IMR-90 (cell line): ENCODE measurements at regions not wholly inside any gene's neighbourhood (a gene's known extent, or its start where the extent isn't known, plus 50 kb on each side); places are given as distances from the start of the nearest gene placed in this dataset.

Source experiments
- ATAC-seq: fragments of 200-7000 bp; cut with Tn5 transposase; 2 replicates; pipeline ENCODE4 v1.9.1; 2020; ENCODE audit warnings: low read depth, mild to moderate bottlenecking, moderate library complexity
- BruUV-seq: library from RNA; stranded (reverse); fragments of 400-500 nt; replicated peaks from 2 replicates; lab custom pipeline; 2021; lab: Mats Ljungman, UMichigan
- CTCF ChIA-PET: fragments of 300-600 bp; formaldehyde crosslinking; extraction: SDS; loops from one replicate; lab custom pipeline; 2021; ENCODE audit warnings: antibody characterized with exemption; lab: Yijun Ruan, JAX
- POLR2A ChIA-PET: fragments of 300-600 bp; sonication (Branson Sonifier 250); formaldehyde crosslinking; loops from one replicate; lab custom pipeline; 2022; ENCODE audit warnings: antibody characterized with exemption; ENCODE audit not compliant: unreplicated experiment; lab: Charles Lee
- DNase-seq: peaks from one replicate; pipeline ENCODE4 v3.0.0; 2013
- H2AFZ ChIP-seq: replicated peaks from 2 replicates; pipeline ENCODE3; 2013; ENCODE audit warnings: low read length, mild to moderate bottlenecking; ENCODE audit not compliant: poor library complexity
- H2AK5ac ChIP-seq: 2 replicates; pipeline ENCODE4 v1.6.1; 2013; ENCODE audit warnings: low read depth, low read length, inconsistent platforms
- H2AK9ac ChIP-seq: replicated peaks from 2 replicates; pipeline ENCODE3; 2013; ENCODE audit warnings: mild to moderate bottlenecking, low read depth, low read length, moderate library complexity; ENCODE audit not compliant: poor library complexity
- H2BK120ac ChIP-seq: 2 replicates; pipeline ENCODE4 v1.6.1; 2013; ENCODE audit warnings: low read depth, low read length, inconsistent platforms
- H2BK15ac ChIP-seq: 3 replicates; pipeline ENCODE4 v1.6.1; 2013; ENCODE audit warnings: low read depth, low read length, inconsistent platforms
- H2BK20ac ChIP-seq: 2 replicates; pipeline ENCODE4 v1.6.1; 2013; ENCODE audit warnings: low read depth, mild to moderate bottlenecking, inconsistent platforms, low read length, moderate library complexity
- H2BK5ac ChIP-seq: 2 replicates; pipeline ENCODE4 v1.6.1; 2013; ENCODE audit warnings: mild to moderate bottlenecking, low read depth, low read length, inconsistent platforms; ENCODE audit not compliant: poor library complexity, severe bottlenecking
- H3K14ac ChIP-seq: replicated peaks from 2 replicates; pipeline ENCODE4 v1.6.1; 2013; ENCODE audit warnings: low read depth, low read length, inconsistent platforms
- H3K18ac ChIP-seq: 2 replicates; pipeline ENCODE4 v1.6.1; 2013; ENCODE audit warnings: low read depth, low read length, control low read depth
- H3K23ac ChIP-seq: 2 replicates; pipeline ENCODE4 v1.6.1; 2013; ENCODE audit warnings: low read depth, low read length, inconsistent platforms
- H3K27ac ChIP-seq: 2 replicates; pipeline ENCODE4 v1.5.1; 2013; ENCODE audit warnings: mild to moderate bottlenecking, control low read depth, low read length; ENCODE audit not compliant: insufficient read depth
- H3K27me3 ChIP-seq: 2 replicates; pipeline ENCODE4 v1.6.1; 2013; ENCODE audit warnings: low read length; ENCODE audit not compliant: control insufficient read depth, insufficient read depth
- H3K36me3 ChIP-seq: 2 replicates; pipeline ENCODE4 v1.6.1; 2013; ENCODE audit warnings: low read length, mixed read lengths; ENCODE audit not compliant: control insufficient read depth, insufficient read depth
- H3K4ac ChIP-seq: 2 replicates; pipeline ENCODE4 v1.6.1; 2013; ENCODE audit warnings: low read depth, low read length, inconsistent platforms
- H3K4me1 ChIP-seq: 2 replicates; pipeline ENCODE4 v1.6.1; 2013; ENCODE audit warnings: low read length, mixed read lengths; ENCODE audit not compliant: control insufficient read depth, insufficient read depth
- H3K4me2 ChIP-seq: 2 replicates; pipeline ENCODE4 v1.6.1; 2013; ENCODE audit warnings: low read depth, mild to moderate bottlenecking, control low read depth, low read length, moderate library complexity
- H3K4me3 ChIP-seq: 2 replicates; pipeline ENCODE4 v1.5.1; 2013; ENCODE audit warnings: low read depth, mild to moderate bottlenecking, control low read depth, low read length, moderate library complexity; ENCODE audit not compliant: insufficient read depth
- H3K56ac ChIP-seq: 2 replicates; pipeline ENCODE4 v1.6.1; 2013; ENCODE audit warnings: low read length, inconsistent platforms; ENCODE audit not compliant: insufficient read depth; ENCODE audit errors: extremely low read depth
- H3K79me1 ChIP-seq, 2 experiments: 2 replicates each; pipeline ENCODE4 v1.6.1; 2013; ENCODE audit warnings: low read length in 2 of 2, inconsistent platforms in 1 of 2, low read depth in 1 of 2
- H3K9ac ChIP-seq: 2 replicates; pipeline ENCODE4 v1.6.1; 2013; ENCODE audit warnings: low read depth, low read length, control low read depth
- H3K9me1 ChIP-seq: 2 replicates; pipeline ENCODE4 v1.6.1; 2013; ENCODE audit warnings: low read length, inconsistent platforms; ENCODE audit not compliant: insufficient read depth
- H3K9me3 ChIP-seq: 2 replicates; pipeline ENCODE4 v1.6.1; 2013; ENCODE audit warnings: low read length; ENCODE audit not compliant: control insufficient read depth, insufficient read depth
- H4K20me1 ChIP-seq: 2 replicates; pipeline ENCODE4 v1.6.1; 2013; ENCODE audit warnings: low read length, inconsistent platforms; ENCODE audit not compliant: insufficient read depth
- H4K5ac ChIP-seq: 2 replicates; pipeline ENCODE4 v1.6.1; 2013; ENCODE audit warnings: mild to moderate bottlenecking, low read depth, low read length, control low read depth
- H4K8ac ChIP-seq, 2 experiments: 2 replicates each; pipeline ENCODE4 v1.6.1; 2013; ENCODE audit warnings: low read depth in 2 of 2, low read length in 2 of 2, control low read depth in 1 of 2, inconsistent platforms in 1 of 2
- H4K91ac ChIP-seq: 2 replicates; pipeline ENCODE4 v1.6.1; 2013; ENCODE audit warnings: low read depth, low read length, inconsistent platforms; ENCODE audit not compliant: insufficient read depth
- CEBPB ChIP-seq: IDR thresholded peaks from 2 replicates; pipeline ENCODE4 v1.6.1; 2012; ENCODE audit warnings: low read depth, low read length, improper control_type of control experiment
- CHD1 ChIP-seq: IDR thresholded peaks from 2 replicates; pipeline ENCODE4 v1.6.1; 2012; ENCODE audit warnings: low read depth, low read length, improper control_type of control experiment
- CTCF ChIP-seq: conservative IDR thresholded peaks from 2 replicates; pipeline ENCODE4 v1.5.1; 2012; ENCODE audit warnings: mild to moderate bottlenecking, low read depth, low read length, improper control_type of control experiment
- FOS ChIP-seq: fragments of 150-350 bp; IDR thresholded peaks from 2 replicates; pipeline ENCODE4 v1.6.1; 2016; ENCODE audit warnings: low read depth, low read length
- MAFK ChIP-seq: IDR thresholded peaks from 2 replicates; pipeline ENCODE4 v1.6.1; 2012; ENCODE audit warnings: low read depth, low read length, improper control_type of control experiment
- MXI1 ChIP-seq: IDR thresholded peaks from 2 replicates; pipeline ENCODE4 v1.6.1; 2012; ENCODE audit warnings: low read depth, mild to moderate bottlenecking, low read length, moderate library complexity, borderline replicate concordance
- POLR2A ChIP-seq: IDR thresholded peaks from 2 replicates; pipeline ENCODE4 v1.6.1; 2012; ENCODE audit warnings: mild to moderate bottlenecking, low read depth, low read length
- RAD21 ChIP-seq: IDR thresholded peaks from 2 replicates; pipeline ENCODE4 v1.6.1; 2012; ENCODE audit warnings: low read length, improper control_type of control experiment
- WGBS, 2 experiments: methylation state at CpG; one replicate each; pipeline versions ENCODE4 v1.1.5 to v1.1.7; 2013; ENCODE audit warnings: missing lambda C conversion rate in 2 of 2; ENCODE audit not compliant: insufficient read length in 1 of 2; ENCODE audit errors: extremely low coverage in 2 of 2; 5-methylcytosine and 5-hydroxymethylcytosine counted together
- dilution Hi-C: fragments of 300-500 bp; cut with HindIII; formaldehyde crosslinking; loops from one replicate; pipeline ENCODE4 v1.14.3; 2018; ENCODE audit warnings: low sequenced_read_pairs; ENCODE audit not compliant: unreplicated experiment
- in situ Hi-C: fragments of 300-500 bp; cut with MboI; formaldehyde crosslinking; loops from 3 replicates; pipeline ENCODE4 v1.14.3; 2019; ENCODE audit warnings: low sequenced_read_pairs, inconsistent platforms, mixed read lengths
- intact Hi-C: fragments of 100-400 bp; cut with micrococcal nuclease; formaldehyde crosslinking; loops from 2 replicates; pipeline ENCODE4 v1.10.0; 2022
- TF ChIP-seq, protein P1 (sequence below): fragments of 150-350 bp; IDR thresholded peaks from 2 replicates; pipeline ENCODE4 v1.6.1; 2016; ENCODE audit warnings: low read depth, mild to moderate bottlenecking, low read length, moderate library complexity, borderline replicate concordance

- H4K8ac ChIP-seq = no peak overlapping the region
- H2BK120ac ChIP-seq = no peak overlapping the region
- ATAC-seq (no peak), DNase-seq (no peak)
- H2BK20ac ChIP-seq = no peak overlapping the region
- no peak for TF ChIP-seq MAFK
- TF ChIP-seq CTCF = no peak
- TF ChIP-seq, protein P1, sequence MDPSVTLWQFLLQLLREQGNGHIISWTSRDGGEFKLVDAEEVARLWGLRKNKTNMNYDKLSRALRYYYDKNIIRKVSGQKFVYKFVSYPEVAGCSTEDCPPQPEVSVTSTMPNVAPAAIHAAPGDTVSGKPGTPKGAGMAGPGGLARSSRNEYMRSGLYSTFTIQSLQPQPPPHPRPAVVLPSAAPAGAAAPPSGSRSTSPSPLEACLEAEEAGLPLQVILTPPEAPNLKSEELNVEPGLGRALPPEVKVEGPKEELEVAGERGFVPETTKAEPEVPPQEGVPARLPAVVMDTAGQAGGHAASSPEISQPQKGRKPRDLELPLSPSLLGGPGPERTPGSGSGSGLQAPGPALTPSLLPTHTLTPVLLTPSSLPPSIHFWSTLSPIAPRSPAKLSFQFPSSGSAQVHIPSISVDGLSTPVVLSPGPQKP = no peak
- no peak for TF ChIP-seq CEBPB
- TF ChIP-seq RAD21 = no peak
- TF ChIP-seq CHD1 = no peak
- no peak for TF ChIP-seq POLR2A
- TF ChIP-seq MXI1 = no peak
- no peak for TF ChIP-seq FOS
- no peaks in the 10 kb centered on the region for H4K20me1 ChIP-seq
- no peak overlapping the region for H2BK5ac ChIP-seq
- no peaks in the 10 kb centered on the region for H3K27me3 ChIP-seq
- dilution Hi-C loops = no loop called here
- ChIA-PET CTCF (no interaction called here), POLR2A (no interaction called here)
- no peak overlapping the region for H3K18ac ChIP-seq
- no peak overlapping the region for H3K56ac ChIP-seq
- BruUV-seq = no TSS peak
- no peaks in the 10 kb centered on the region for H3K79me1 ChIP-seq
- no peak overlapping the region for H3K9ac ChIP-seq
- no CpG with 5 or more reads among the region's 4 CpGs for WGBS, 2 experiments
- in situ Hi-C loops = no loop called here
- no peak overlapping the region for H4K5ac ChIP-seq
- H3K4me3 ChIP-seq = no peak overlapping the region
- H2AK5ac ChIP-seq = no peak overlapping the region
- no peak overlapping the region for H3K23ac ChIP-seq
- H2AK9ac ChIP-seq = no peak overlapping the region
- H3K9me3 ChIP-seq = no peaks in the 10 kb centered on the region
- H3K4me1 ChIP-seq = no peaks in the 10 kb centered on the region
- no peak overlapping the region for H3K4me2 ChIP-seq
- no peak overlapping the region for H3K14ac ChIP-seq
- no peak overlapping the region for H4K91ac ChIP-seq
- no peak overlapping the region for H3K4ac ChIP-seq
- H3K27ac ChIP-seq = no peak overlapping the region
- H3K9me1 ChIP-seq = no peaks in the 10 kb centered on the region
- H2AFZ ChIP-seq = no peak overlapping the region
- intact Hi-C loops = no loop called here
- no peaks in the 10 kb centered on the region for H3K36me3 ChIP-seq
- no peak overlapping the region for H2BK15ac ChIP-seq
These were observed 340.2 kb downstream of the HACE1 start for GRCh38 chr6:104519566-104519965.
